ENCODE measurements at regions not wholly inside any gene's neighbourhood (a gene's known extent, or its start where the extent isn't known, plus 50 kb on each side); places are given as distances from the start of the nearest gene placed in this dataset.

- no peak for TF ChIP-seq CTCF (IDR thresholded peaks at IDR 0.05)
- DNase-seq (ENCODE audit: low spot score) (no peak), ATAC-seq (ENCODE audit: insufficient number of reproducible peaks, low FRiP score, low read depth) (no peak)
- no peaks in the 10 kb centered on the region for H3K4me1 ChIP-seq (ENCODE audit: control insufficient read depth in 1 of 2, low read depth in 2 of 2)
- no peaks in the 10 kb centered on the region for H3K27me3 ChIP-seq (replicated peaks; ENCODE audit: insufficient read depth)
- no peaks in the 10 kb centered on the region for H3K9me3 ChIP-seq
- H3K36me3 ChIP-seq: no peaks in the 10 kb centered on the region
- no peak overlapping the region for H3K27ac ChIP-seq
- no peak overlapping the region for H3K4me3 ChIP-seq
Measured at GRCh38 chr6:73943411-73943810, 247.4 kb downstream of the CD109 start.

DNA sequence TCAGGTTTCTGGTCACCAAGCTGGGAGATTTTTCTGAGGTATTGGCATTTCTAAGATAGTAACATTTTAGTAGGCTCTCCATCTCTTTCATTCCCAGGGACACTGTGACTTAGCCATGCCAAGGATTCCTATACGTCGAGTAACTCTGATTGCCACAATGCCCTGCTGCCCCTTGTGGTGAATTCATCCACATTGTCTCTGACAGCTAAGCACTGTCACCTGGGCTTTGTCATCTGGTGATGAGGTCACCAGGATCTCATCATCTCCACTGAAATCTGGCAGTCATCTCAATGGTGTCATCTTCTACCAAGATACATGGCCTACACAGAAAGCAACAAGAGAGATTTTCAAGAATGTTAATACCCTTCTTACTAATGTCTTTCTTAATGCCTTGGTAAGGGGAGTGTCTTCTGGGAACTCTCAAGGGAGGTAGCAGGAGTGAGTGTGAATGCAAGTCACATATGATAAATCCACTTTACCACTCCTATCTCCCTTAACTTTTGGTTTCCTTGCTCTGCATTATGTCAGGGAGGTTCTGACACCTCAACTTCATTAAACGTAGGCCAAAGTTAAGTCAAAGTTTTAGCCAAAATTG is 246.7 kb downstream of the CD109 start:
- Histone ChIP-seq H3K9me3 (no peaks in the 10 kb centered on the region), H3K27me3 (replicated peaks; ENCODE audit: insufficient read depth) (no peaks in the 10 kb centered on the region), H3K36me3 (no peaks in the 10 kb centered on the region), H3K27ac (no peak overlapping the region), H3K4me1 (ENCODE audit: control insufficient read depth in 1 of 2, low read depth in 2 of 2) (no peaks in the 10 kb centered on the region), H3K4me3 (no peak overlapping the region)
- ATAC-seq (ENCODE audit: insufficient number of reproducible peaks, low FRiP score, low read depth) (no peak), DNase-seq (ENCODE audit: low spot score) (no peak)
- no peak for TF ChIP-seq CTCF (IDR thresholded peaks at IDR 0.05)

GRCh38 chr6:73941892-73942291 is 245.9 kb downstream of the CD109 start:
- Histone ChIP-seq H3K27ac (no peak overlapping the region), H3K27me3 (replicated peaks; ENCODE audit: insufficient read depth) (no peaks in the 10 kb centered on the region), H3K4me3 (no peak overlapping the region), H3K36me3 (no peaks in the 10 kb centered on the region), H3K9me3 (no peaks in the 10 kb centered on the region), H3K4me1 (ENCODE audit: control insufficient read depth in 1 of 2, low read depth in 2 of 2) (no peaks in the 10 kb centered on the region)
- ATAC-seq (ENCODE audit: insufficient number of reproducible peaks, low FRiP score, low read depth) (no peak), DNase-seq (ENCODE audit: low spot score) (no peak)
- no peak for TF ChIP-seq CTCF (IDR thresholded peaks at IDR 0.05)

GRCh38 chr6:73937805-73938204 is 241.8 kb downstream of the CD109 start:
- Histone ChIP-seq H3K4me1 (ENCODE audit: control insufficient read depth in 1 of 2, low read depth in 2 of 2) (no peaks in the 10 kb centered on the region), H3K9me3 (no peaks in the 10 kb centered on the region), H3K4me3 (no peak overlapping the region), H3K36me3 (no peaks in the 10 kb centered on the region), H3K27ac (no peak overlapping the region), H3K27me3 (replicated peaks; ENCODE audit: insufficient read depth) (no peaks in the 10 kb centered on the region)
- DNase-seq (ENCODE audit: low spot score) (no peak), ATAC-seq (ENCODE audit: insufficient number of reproducible peaks, low FRiP score, low read depth) (no peak)
- no peak for TF ChIP-seq CTCF (IDR thresholded peaks at IDR 0.05)

GRCh38 chr6:73932866-73933265 is 236.9 kb downstream of the CD109 start:
- Histone ChIP-seq H3K9me3 (no peaks in the 10 kb centered on the region), H3K27me3 (replicated peaks; ENCODE audit: insufficient read depth) (no peaks in the 10 kb centered on the region), H3K4me3 (no peak overlapping the region), H3K4me1 (ENCODE audit: control insufficient read depth in 1 of 2, low read depth in 2 of 2) (no peaks in the 10 kb centered on the region), H3K36me3 (no peaks in the 10 kb centered on the region), H3K27ac (no peak overlapping the region)
- DNase-seq (ENCODE audit: low spot score) (no peak), ATAC-seq (ENCODE audit: insufficient number of reproducible peaks, low FRiP score, low read depth) (no peak)
- TF ChIP-seq CTCF (IDR thresholded peaks at IDR 0.05): no peak

All from thoracic aorta (tissue), 2 donors.